ENCODE measurements at regions not wholly inside any gene's neighbourhood (a gene's known extent, or its start where the extent isn't known, plus 50 kb on each side); places are given as distances from the start of the nearest gene placed in this dataset.

GRCh38 chr13:74000876-74001275 is 133.3 kb downstream of the KLF12 start:
- DNase-seq (ENCODE audit: low spot score) = no peak

GRCh38 chr13:73998631-73999030 is 135.6 kb downstream of the KLF12 start:
- no peak for DNase-seq (ENCODE audit: low spot score)

- DNase-seq (ENCODE audit: low spot score) = no peak
These were observed 136.2 kb downstream of the KLF12 start for GRCh38 chr13:73997964-73998363.

DNA sequence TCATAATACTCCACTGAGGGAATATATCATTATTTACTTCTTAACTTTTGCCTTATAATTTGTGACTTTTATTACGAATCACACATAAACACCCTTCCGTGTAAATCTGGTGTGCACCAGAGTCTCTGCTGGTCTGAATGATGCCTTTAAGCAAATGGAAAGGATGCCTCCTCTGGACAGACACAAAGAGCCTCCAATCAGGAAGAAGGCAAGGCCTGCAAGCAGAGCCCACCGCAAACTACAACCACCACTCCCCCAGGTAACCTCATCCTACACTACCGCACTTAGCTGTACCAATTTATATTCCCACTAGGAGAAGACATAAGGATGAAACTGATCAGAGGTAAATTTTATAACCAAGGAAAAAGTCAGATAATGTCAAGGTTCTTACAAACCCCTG is 137.6 kb downstream of the KLF12 start:
- no peak for DNase-seq (ENCODE audit: low spot score)

DNA sequence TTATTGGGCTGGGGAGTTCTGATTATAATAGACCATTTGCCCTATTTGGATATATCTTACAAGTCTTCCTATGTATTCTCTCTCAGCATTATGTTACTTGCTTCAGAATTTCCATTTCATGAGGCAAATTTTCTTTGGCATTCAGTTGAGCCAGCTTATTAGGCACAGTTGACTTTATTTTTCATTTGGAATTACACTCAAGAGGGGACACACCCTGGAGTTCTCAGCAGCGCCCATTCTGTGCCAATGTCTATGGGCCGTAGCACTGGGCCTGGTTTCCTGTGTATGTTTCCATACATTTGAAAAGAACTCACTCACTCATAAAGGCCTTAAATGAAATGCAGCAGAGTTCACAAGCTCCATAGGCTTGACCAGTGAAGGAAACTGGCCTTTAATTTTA is 138.5 kb downstream of the KLF12 start:
- no peak for DNase-seq (ENCODE audit: low spot score)

DNA sequence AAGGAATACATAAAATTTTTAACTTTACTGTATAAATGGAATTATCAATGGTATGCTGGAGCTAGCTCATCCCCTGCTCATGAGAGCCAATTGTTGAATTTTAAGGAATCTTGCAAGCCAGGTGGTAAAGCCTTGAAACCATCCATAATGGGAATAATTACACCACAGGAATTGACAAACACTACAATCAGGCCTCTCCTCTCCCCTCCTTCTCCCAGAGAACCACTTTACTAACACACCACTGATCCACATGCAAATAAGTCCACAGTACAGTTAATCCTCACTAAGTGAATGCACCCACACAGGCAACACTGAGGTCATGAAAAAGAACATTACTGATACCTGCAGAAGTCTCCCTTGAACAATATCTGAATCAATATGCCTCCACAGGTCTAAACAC is 140.5 kb downstream of the KLF12 start:
- no peak for DNase-seq (ENCODE audit: low spot score)

GRCh38 chr13:73991884-73992283 is 142.3 kb downstream of the KLF12 start:
- DNase-seq (ENCODE audit: low spot score) = no peak

DNA sequence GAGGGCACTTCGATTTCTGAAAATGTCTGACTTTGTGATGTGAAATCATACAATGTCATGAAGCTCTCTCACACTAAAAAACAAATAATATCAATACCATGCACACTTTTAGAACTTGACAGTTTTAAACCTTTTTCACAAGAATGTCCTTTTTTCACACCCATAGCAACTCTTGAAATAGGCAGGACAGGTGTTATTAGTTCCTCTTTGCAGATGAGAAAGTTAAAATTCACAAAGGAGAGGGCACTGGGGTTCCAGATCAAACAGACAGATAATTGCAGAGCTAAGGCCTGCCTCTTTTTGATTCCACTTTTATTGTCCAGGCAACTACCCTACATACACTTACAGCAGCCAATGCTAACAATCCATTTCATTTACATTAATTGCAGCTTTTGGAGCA is 142.8 kb downstream of the KLF12 start:
- no peak for DNase-seq (ENCODE audit: low spot score)

DNA sequence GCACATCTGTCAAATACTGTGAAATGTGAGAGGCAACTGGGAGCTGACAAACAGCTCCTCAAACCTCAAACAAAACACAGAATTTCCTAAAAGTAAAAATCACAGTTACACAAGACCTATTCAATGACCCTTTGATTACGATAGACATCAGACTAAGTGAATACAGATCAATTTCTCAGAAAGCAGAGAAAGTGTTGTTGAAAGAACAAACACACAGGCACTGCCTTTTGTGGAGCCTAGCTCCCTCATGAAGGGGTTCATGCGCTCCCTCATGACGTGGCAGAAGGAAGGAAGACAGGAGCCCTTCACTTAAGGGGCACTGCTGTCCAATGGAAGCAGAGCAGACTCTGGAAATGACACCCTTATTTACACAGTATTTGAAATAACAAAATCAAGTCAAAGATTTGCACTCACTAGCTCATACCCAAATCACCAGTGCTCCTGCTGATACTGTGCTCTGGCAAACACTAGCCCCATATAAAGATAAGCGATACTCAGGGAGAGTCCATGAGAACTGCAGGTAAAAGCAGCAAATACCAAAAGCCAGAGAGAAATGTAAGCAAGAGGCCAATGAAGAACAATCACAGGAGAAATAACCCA is 144.9 kb downstream of the KLF12 start:
- no peak for DNase-seq (ENCODE audit: low spot score)

DNA sequence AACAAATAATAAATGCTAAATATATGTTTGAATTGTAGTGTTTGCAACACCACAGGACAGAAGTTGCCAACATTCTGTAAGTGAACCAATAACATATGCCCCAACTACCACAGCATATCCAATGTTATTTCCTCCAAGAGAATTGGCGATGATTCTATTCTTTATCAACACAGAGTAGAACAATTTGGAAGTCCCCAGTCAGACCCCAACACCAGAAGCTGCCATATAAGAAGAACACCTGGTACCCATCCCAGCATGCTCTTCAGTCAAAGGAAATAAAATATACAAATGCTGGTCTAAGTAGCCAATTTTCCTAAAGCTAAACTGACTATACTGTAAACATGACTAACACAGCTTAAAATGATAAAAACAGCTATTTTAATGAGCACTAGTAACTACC is 145.7 kb downstream of the KLF12 start:
- no peak for DNase-seq (ENCODE audit: low spot score)

DNA sequence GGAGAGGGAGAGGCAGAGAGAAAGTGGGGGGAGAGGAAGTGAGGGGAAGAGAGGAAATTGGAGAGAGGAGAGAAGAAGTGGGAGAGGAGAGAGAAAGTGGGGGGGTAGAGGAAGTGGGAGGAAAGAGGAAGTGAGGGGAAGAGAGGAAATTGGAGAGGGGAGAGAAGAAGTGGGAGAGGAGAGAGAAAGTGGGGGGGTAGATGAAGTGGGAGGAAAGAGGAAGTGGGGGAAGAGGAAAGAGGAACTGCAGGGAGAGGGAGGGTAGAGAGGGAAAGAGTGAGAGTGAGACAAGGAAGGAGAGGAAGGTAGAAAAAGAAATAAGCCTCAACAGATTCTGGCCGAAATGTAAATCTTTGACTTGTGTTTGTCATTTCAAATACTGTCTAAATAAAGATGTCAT is 146.6 kb downstream of the KLF12 start:
- DNase-seq (ENCODE audit: low spot score) = no peak

GRCh38 chr13:73985783-73986182 is 148.4 kb downstream of the KLF12 start:
- no peak for DNase-seq (ENCODE audit: low spot score)

DNA sequence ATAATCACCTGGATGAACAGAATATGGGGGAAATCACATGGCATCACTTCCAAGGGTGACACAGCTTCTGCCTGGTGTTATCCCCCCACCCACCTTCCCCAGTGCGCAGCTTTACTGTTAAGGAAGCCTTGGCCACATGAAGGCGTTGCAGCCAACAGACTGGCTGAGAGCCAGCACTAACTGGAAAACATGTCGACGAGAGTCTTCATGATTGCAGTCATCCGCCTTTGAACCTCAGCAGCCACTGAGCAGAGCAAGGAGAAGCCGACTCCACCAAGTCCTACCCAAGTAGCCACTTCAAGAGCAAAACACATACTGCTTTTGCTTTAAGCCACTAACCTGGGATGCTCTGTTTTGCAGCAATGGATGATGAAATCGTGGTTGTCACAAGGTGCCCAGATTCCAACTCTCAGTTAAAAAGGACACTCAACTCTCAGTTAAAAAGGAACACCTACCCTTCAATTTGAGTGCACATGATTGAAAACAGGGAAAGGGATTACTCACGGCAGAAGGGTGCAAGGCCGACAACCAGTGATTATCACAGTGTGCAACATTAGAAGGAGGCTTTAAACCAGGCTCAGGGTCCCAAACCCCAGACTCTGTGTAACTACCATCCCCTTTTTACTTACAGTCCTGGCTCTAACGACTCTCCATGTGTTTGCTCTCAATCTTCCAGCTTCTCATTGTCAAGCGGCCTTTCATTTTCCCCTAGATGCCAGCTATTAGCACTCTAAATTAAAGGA is 149.1 kb downstream of the KLF12 start:
- DNase-seq (ENCODE audit: low spot score) = no peak

- DNase-seq (ENCODE audit: low spot score) = no peak
These were observed 150.0 kb downstream of the KLF12 start for GRCh38 chr13:73984201-73984600.

DNA sequence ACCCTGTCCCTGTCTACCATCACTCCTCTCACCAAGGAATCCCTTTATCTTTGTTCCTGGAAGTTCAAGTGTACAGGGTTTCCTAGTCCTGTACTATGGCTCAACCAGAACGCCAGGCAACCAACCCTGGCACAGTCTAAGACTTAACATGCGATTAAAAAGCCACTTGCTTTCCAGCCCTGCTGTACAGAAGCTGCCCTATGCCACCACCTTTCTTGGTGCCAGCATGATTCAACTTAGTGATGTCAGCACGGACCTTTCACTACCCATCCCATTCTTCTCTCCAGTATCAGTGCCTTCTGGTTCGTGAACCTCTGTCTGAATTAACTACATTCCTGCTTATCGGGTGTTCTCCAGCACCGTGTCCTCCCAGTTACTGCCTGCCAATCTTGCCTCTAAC is 151.1 kb downstream of the KLF12 start:
- no peak for DNase-seq (ENCODE audit: low spot score)

- DNase-seq (ENCODE audit: low spot score) = no peak
These were observed 152.6 kb downstream of the KLF12 start for GRCh38 chr13:73981595-73981994.

DNA sequence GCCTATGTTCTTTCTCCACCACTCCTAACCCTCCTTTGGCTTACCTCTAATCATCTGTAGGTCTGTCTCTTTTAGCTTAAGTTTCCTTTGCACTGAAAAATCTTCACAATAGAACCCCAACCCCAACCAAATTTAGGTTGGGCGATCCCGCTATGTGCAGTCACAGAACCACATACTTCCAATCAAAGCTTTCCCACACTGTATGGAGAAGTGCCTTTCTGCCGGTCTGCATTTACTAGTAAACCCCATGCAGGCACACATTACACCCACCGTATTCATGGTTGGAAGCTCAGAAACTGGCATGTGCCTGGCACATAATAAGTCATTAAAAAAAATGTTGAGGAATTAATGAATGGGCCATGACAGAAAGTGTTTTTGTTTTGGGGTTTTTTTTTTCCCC is 158.4 kb downstream of the KLF12 start:
- DNase-seq (ENCODE audit: low spot score) = no peak

- no peak for DNase-seq (ENCODE audit: low spot score)
These were observed 160.2 kb downstream of the KLF12 start for GRCh38 chr13:73974051-73974450.

- DNase-seq (ENCODE audit: low spot score) = no peak
These were observed 161.0 kb downstream of the KLF12 start for GRCh38 chr13:73973156-73973555.

- DNase-seq (ENCODE audit: low spot score) = no peak
These were observed 161.7 kb downstream of the KLF12 start for GRCh38 chr13:73972545-73972944.

GRCh38 chr13:73971481-73971880 is 162.7 kb downstream of the KLF12 start:
- no peak for DNase-seq (ENCODE audit: low spot score)

DNA sequence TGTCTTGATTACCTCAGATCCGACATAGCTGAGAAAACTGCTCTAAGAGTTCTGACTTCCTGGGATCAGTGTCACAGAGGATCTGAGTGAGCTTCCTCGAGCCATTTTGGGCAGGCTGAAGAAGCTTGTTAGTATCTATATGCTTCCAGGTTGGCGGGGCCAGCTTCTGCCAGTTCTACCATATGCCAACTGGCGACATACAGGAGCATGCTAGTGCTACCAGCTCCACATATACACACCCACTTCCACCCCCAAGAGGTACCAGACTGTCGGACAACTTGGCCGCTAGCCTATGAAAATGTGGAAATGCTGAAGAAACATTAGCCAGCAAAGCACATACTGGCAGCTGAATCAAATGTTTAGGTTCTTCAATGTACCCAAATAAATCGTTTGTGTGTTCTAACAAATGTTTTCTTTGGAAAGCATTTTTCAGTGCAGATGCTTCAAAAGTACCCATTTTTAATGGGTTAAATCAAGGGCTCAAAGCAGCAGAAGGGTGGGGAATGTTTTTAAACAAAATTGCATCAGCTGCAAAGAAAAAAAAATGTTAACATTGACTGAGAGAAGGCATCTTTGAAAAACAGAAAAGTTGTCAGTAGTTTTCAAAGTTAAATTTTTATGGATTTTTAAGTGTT is 163.7 kb downstream of the KLF12 start:
- DNase-seq (ENCODE audit: low spot score) = no peak

DNA sequence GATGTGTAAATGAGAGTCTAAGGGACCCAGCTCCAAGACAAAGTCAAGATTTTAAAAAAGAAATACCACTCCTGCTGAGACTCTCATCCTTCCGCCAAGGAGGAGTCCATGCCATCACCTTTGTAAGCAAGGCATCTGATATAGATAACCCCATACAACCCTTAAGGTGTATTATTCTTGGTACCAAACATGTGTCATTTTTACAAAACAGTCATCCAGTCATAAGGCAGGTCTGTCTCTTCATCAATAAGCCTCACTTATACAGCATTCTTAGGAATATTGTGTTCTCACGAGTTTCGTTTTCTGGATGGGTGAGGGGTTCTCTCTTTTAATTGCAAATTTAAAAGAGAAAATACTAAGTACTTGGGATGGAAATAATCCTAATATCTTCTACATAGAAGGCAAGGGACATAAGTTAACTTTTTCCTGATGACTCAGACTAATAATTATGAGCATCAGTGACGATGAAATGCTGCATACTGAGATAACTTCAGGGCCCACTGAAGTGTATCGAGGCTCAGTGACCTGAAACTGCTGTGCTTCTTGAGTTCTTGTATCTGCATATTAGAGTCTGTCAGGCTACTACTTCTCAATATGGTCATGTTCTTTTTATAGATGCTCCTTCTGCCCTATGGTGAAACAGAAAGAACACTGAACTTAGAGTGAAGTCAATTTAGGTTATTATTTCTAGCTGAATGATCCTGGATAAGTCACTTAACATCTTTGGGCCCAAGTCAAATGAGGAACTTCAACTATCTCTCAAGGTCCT is 166.6 kb downstream of the KLF12 start:
- DNase-seq (ENCODE audit: low spot score) = no peak

Measured in AG08396 (cell line).